ENCODE measurements at regions not wholly inside any gene's neighbourhood (a gene's known extent, or its start where the extent isn't known, plus 50 kb on each side); places are given as distances from the start of the nearest gene placed in this dataset.
"Not testable (repeated sequence)": the region's sequence is repeated elsewhere in the genome, so short reads cannot be mapped to it uniquely, and the experiment has no call there.

GRCh38 chr3:159726231-159726964 lies 262.2 kb upstream of the IL12A start:
- DNase-seq (ENCODE audit: low spot score), result peak; percentile 86

- no peak for DNase-seq (ENCODE audit: low spot score)
These were observed 261.1 kb upstream of the IL12A start for GRCh38 chr3:159727506-159727905.

- DNase-seq (ENCODE audit: low spot score), result no peak
These were observed 257.4 kb upstream of the IL12A start for GRCh38 chr3:159731254-159731653.

- peak; percentile 76 for DNase-seq (ENCODE audit: low spot score)
These were observed 256.2 kb upstream of the IL12A start for GRCh38 chr3:159732172-159733111.

- DNase-seq (ENCODE audit: low spot score), result peak; percentile 90
These were observed 255.3 kb upstream of the IL12A start for GRCh38 chr3:159733194-159733860.

GRCh38 chr3:159734681-159735080 lies 254.0 kb upstream of the IL12A start:
- DNase-seq (ENCODE audit: low spot score), result no peak

- no peak for DNase-seq (ENCODE audit: low spot score)
These were observed 249.5 kb upstream of the IL12A start for GRCh38 chr3:159739166-159739565.

GRCh38 chr3:159739969-159740368 lies 248.7 kb upstream of the IL12A start:
- peak; percentile 22 for DNase-seq (ENCODE audit: low spot score)

GRCh38 chr3:159741281-159741680 lies 247.4 kb upstream of the IL12A start:
- no peak for DNase-seq (ENCODE audit: low spot score)

- peak; percentile 69 for DNase-seq (ENCODE audit: low spot score)
These were observed 240.2 kb upstream of the IL12A start for GRCh38 chr3:159748425-159748824.

- peak; percentile 86 for DNase-seq (ENCODE audit: low spot score)
These were observed 239.2 kb upstream of the IL12A start for GRCh38 chr3:159749406-159749805.

- DNase-seq (ENCODE audit: low spot score), result no peak
These were observed 237.5 kb upstream of the IL12A start for GRCh38 chr3:159751146-159751545.

GRCh38 chr3:159751752-159752151 lies 236.9 kb upstream of the IL12A start:
- peak; percentile 80 for DNase-seq (ENCODE audit: low spot score)

- DNase-seq (ENCODE audit: low spot score), result not testable (repeated sequence)
These were observed 232.1 kb upstream of the IL12A start for GRCh38 chr3:159756279-159757207.

GRCh38 chr3:159757341-159758060 lies 231.1 kb upstream of the IL12A start:
- peak; percentile 75 for DNase-seq (ENCODE audit: low spot score)

GRCh38 chr3:159760046-159760445 lies 228.6 kb upstream of the IL12A start:
- no peak for DNase-seq (ENCODE audit: low spot score)

GRCh38 chr3:159761369-159761768 lies 227.3 kb upstream of the IL12A start:
- peak; percentile 71 for DNase-seq (ENCODE audit: low spot score)

GRCh38 chr3:159761848-159762635 lies 226.6 kb upstream of the IL12A start:
- DNase-seq (ENCODE audit: low spot score), result peak; percentile 67

GRCh38 chr3:159763011-159763601 lies 225.5 kb upstream of the IL12A start:
- DNase-seq (ENCODE audit: low spot score), result peak; percentile 94
